ENCODE measurements at regions not wholly inside any gene's neighbourhood (a gene's known extent, or its start where the extent isn't known, plus 50 kb on each side); places are given as distances from the start of the nearest gene placed in this dataset.

GRCh38 chr9:91042541-91042940 lies 240.9 kb downstream of the SYK start:
- DNase-seq, result no peak

GRCh38 chr9:91043056-91043810 lies 241.6 kb downstream of the SYK start:
- no peak for DNase-seq

- DNase-seq, result no peak
Measured at GRCh38 chr9:91043811-91044175, 242.2 kb downstream of the SYK start.

GRCh38 chr9:91044354-91044753 lies 242.7 kb downstream of the SYK start:
- no peak for DNase-seq

- DNase-seq, result no peak
Measured at GRCh38 chr9:91045041-91045440, 243.4 kb downstream of the SYK start.

GRCh38 chr9:91047529-91047928 lies 245.9 kb downstream of the SYK start:
- DNase-seq, result no peak

GRCh38 chr9:91047993-91048607 lies 246.5 kb downstream of the SYK start:
- DNase-seq, result no peak

GRCh38 chr9:91048749-91049148 lies 247.1 kb downstream of the SYK start:
- DNase-seq, result no peak

- no peak for DNase-seq
Measured at GRCh38 chr9:91053824-91054223, 252.2 kb downstream of the SYK start.

- DNase-seq, result no peak
Measured at GRCh38 chr9:91055845-91056244, 254.2 kb downstream of the SYK start.

GRCh38 chr9:91056486-91056885 lies 254.9 kb downstream of the SYK start:
- no peak for DNase-seq

GRCh38 chr9:91056917-91057316 lies 255.3 kb downstream of the SYK start:
- no peak for DNase-seq

- no peak for DNase-seq
Measured at GRCh38 chr9:91059713-91060112, 258.1 kb downstream of the SYK start.

- no peak for DNase-seq
Measured at GRCh38 chr9:91060520-91061343, 259.1 kb downstream of the SYK start.

- no peak for DNase-seq
Measured at GRCh38 chr9:91061506-91061905, 259.9 kb downstream of the SYK start.

GRCh38 chr9:91062281-91062680 lies 260.7 kb downstream of the SYK start:
- no peak for DNase-seq

GRCh38 chr9:91063471-91063870 lies 261.9 kb downstream of the SYK start:
- no peak for DNase-seq

- no peak for DNase-seq
Measured at GRCh38 chr9:91065231-91066041, 263.8 kb downstream of the SYK start.

GRCh38 chr9:91066042-91066415 lies 264.4 kb downstream of the SYK start:
- DNase-seq, result no peak

GRCh38 chr9:91066856-91067255 lies 265.2 kb downstream of the SYK start:
- no peak for DNase-seq

GRCh38 chr9:91067306-91067860 lies 265.8 kb downstream of the SYK start:
- DNase-seq, result no peak

- DNase-seq, result peak; percentile 47
Measured at GRCh38 chr9:91071184-91071990, 269.8 kb downstream of the SYK start.

All from 8988T (cell line).